Femur (tissue), 1 donor: ENCODE measurements at regions not wholly inside any gene's neighbourhood (a gene's known extent, or its start where the extent isn't known, plus 50 kb on each side); places are given as distances from the start of the nearest gene placed in this dataset.
"Not testable (repeated sequence)": the region's sequence is repeated elsewhere in the genome, so short reads cannot be mapped to it uniquely, and the experiment has no call there.

Experiments
- DNase-seq: peaks from one replicate; pipeline ENCODE4 v3.0.0-alpha.2; 2017

GRCh38 chr7:45410893-45411292, 163.3 kb upstream of the ADCY1 start:
- no peak for DNase-seq

- DNase-seq = no peak
Observed at GRCh38 chr7:45413419-45413818, 160.7 kb upstream of the ADCY1 start.

- no peak for DNase-seq
Observed at GRCh38 chr7:45414226-45414625, 159.9 kb upstream of the ADCY1 start.

- DNase-seq = no peak
Observed at GRCh38 chr7:45415265-45415664, 158.9 kb upstream of the ADCY1 start.

- DNase-seq = no peak
Observed at GRCh38 chr7:45416846-45417245, 157.3 kb upstream of the ADCY1 start.

- DNase-seq = no peak
Observed at GRCh38 chr7:45417268-45417667, 156.9 kb upstream of the ADCY1 start.

- DNase-seq = no peak
Observed at GRCh38 chr7:45417735-45418134, 156.4 kb upstream of the ADCY1 start.

GRCh38 chr7:45420843-45421495, 153.2 kb upstream of the ADCY1 start:
- no peak for DNase-seq

GRCh38 chr7:45421806-45422205, 152.4 kb upstream of the ADCY1 start:
- no peak for DNase-seq

- no peak for DNase-seq
Observed at GRCh38 chr7:45430397-45430796, 143.8 kb upstream of the ADCY1 start.

- DNase-seq = no peak
Observed at GRCh38 chr7:45434167-45434784, 139.9 kb upstream of the ADCY1 start.

- no peak for DNase-seq
Observed at GRCh38 chr7:45435131-45435530, 139.0 kb upstream of the ADCY1 start.

- DNase-seq = no peak
Observed at GRCh38 chr7:45435846-45436245, 138.3 kb upstream of the ADCY1 start.

GRCh38 chr7:45440776-45441175, 133.4 kb upstream of the ADCY1 start:
- not testable (repeated sequence) for DNase-seq

GRCh38 chr7:45443263-45443662, 130.9 kb upstream of the ADCY1 start:
- DNase-seq = no peak

GRCh38 chr7:45446195-45446944, 127.8 kb upstream of the ADCY1 start:
- no peak for DNase-seq

GRCh38 chr7:45447296-45447695, 126.9 kb upstream of the ADCY1 start:
- no peak for DNase-seq

GRCh38 chr7:45450571-45451204, 123.5 kb upstream of the ADCY1 start:
- DNase-seq = no peak

GRCh38 chr7:45451342-45452035, 122.7 kb upstream of the ADCY1 start:
- no peak for DNase-seq

GRCh38 chr7:45454771-45455170, 119.4 kb upstream of the ADCY1 start:
- no peak for DNase-seq

GRCh38 chr7:45455662-45456061, 118.5 kb upstream of the ADCY1 start:
- no peak for DNase-seq

- no peak for DNase-seq
Observed at GRCh38 chr7:45456105-45456504, 118.1 kb upstream of the ADCY1 start.
